HepG2 (cell line): ENCODE measurements at regions not wholly inside any gene's neighbourhood (a gene's known extent, or its start where the extent isn't known, plus 50 kb on each side); places are given as distances from the start of the nearest gene placed in this dataset.

Experiments
- NFKBIZ ChIP-seq: IDR thresholded peaks from 2 replicates; pipeline ENCODE4 v1.6.1; 2018; ENCODE audit warnings: missing genetic modification reagents, missing compliant biosample characterization
- PRMT3 ChIP-seq: sonication (generic); formaldehyde crosslinking; IDR thresholded peaks from 2 replicates; pipeline ENCODE4 v1.8.1; 2022; ENCODE audit warnings: low read depth, mild to moderate bottlenecking, moderate library complexity, missing genetic modification reagents, borderline replicate concordance
- TBP ChIP-seq: sonication (generic); formaldehyde crosslinking; IDR thresholded peaks from 2 replicates; pipeline ENCODE4 v1.5.0; 2020; ENCODE audit warnings: missing genetic modification reagents
- ZFYVE20 ChIP-seq: sonication (generic); formaldehyde crosslinking; IDR thresholded peaks from 2 replicates; pipeline ENCODE4 v1.8.0; 2023; ENCODE audit warnings: low read depth, mild to moderate bottlenecking, moderate library complexity, missing genetic modification reagents, borderline replicate concordance
- ZNF224 ChIP-seq: sonication (generic); formaldehyde crosslinking; IDR thresholded peaks from 2 replicates; pipeline ENCODE4 v1.5.0; 2020; ENCODE audit warnings: mild to moderate bottlenecking, missing genetic modification reagents
- ZNF263 ChIP-seq: sonication (generic); formaldehyde crosslinking; IDR thresholded peaks from 2 replicates; pipeline ENCODE4 v1.4.0; 2020; ENCODE audit warnings: missing genetic modification reagents
- ZNF318 ChIP-seq: sonication (generic); formaldehyde crosslinking; IDR thresholded peaks from 2 replicates; pipeline ENCODE4 v1.4.0; 2020; ENCODE audit warnings: mild to moderate bottlenecking, missing genetic modification reagents
- ZNF891 ChIP-seq: sonication (generic); formaldehyde crosslinking; IDR thresholded peaks from 2 replicates; pipeline ENCODE4 v1.5.0; 2020; ENCODE audit warnings: mild to moderate bottlenecking, missing genetic modification reagents
- TF ChIP-seq, protein P1 (sequence below): sonication (generic); formaldehyde crosslinking; IDR thresholded peaks from 2 replicates; pipeline ENCODE4 v1.5.0; 2020; ENCODE audit warnings: missing genetic modification reagents
- TF ChIP-seq, protein P2 (sequence below): sonication (generic); formaldehyde crosslinking; IDR thresholded peaks from 2 replicates; pipeline ENCODE4 v1.4.0; 2020; ENCODE audit warnings: missing genetic modification reagents, borderline replicate concordance

DNA sequence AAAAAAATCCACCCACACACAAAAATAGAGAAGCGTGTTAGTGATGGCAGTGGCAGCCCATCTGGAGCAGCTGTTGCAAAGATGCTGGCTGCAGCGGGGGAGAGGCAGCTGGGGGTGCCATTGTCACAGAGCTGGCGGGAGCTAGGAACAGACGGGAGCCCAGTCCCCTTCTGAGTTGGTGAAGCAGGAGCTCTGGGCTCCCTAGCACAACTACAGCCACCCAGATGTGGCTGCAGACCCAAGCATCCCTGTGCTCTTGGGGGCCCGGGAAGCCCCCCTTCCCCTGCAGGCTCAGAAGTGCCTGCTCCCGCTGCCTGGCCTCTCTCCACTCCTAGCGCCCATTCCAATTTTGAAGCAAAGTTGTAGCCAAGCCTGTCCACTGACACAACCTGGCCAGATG lies 366.6 kb upstream of the MC4R start (continued):
- TF ChIP-seq ZNF318 (no peak), NFKBIZ (CRISPR knock-in tag) (no peak), ZFYVE20 (CRISPR knock-in tag) (no peak), PRMT3 (CRISPR knock-in tag) (no peak), ZNF263 (CRISPR knock-in tag) (no peak), ZNF224 (CRISPR knock-in tag) (no peak), TBP (no peak), ZNF891 (CRISPR knock-in tag) (no peak)
- TF ChIP-seq, protein P1, sequence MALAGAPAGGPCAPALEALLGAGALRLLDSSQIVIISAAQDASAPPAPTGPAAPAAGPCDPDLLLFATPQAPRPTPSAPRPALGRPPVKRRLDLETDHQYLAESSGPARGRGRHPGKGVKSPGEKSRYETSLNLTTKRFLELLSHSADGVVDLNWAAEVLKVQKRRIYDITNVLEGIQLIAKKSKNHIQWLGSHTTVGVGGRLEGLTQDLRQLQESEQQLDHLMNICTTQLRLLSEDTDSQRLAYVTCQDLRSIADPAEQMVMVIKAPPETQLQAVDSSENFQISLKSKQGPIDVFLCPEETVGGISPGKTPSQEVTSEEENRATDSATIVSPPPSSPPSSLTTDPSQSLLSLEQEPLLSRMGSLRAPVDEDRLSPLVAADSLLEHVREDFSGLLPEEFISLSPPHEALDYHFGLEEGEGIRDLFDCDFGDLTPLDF (CRISPR knock-in tag): no peak
- TF ChIP-seq, protein P2, sequence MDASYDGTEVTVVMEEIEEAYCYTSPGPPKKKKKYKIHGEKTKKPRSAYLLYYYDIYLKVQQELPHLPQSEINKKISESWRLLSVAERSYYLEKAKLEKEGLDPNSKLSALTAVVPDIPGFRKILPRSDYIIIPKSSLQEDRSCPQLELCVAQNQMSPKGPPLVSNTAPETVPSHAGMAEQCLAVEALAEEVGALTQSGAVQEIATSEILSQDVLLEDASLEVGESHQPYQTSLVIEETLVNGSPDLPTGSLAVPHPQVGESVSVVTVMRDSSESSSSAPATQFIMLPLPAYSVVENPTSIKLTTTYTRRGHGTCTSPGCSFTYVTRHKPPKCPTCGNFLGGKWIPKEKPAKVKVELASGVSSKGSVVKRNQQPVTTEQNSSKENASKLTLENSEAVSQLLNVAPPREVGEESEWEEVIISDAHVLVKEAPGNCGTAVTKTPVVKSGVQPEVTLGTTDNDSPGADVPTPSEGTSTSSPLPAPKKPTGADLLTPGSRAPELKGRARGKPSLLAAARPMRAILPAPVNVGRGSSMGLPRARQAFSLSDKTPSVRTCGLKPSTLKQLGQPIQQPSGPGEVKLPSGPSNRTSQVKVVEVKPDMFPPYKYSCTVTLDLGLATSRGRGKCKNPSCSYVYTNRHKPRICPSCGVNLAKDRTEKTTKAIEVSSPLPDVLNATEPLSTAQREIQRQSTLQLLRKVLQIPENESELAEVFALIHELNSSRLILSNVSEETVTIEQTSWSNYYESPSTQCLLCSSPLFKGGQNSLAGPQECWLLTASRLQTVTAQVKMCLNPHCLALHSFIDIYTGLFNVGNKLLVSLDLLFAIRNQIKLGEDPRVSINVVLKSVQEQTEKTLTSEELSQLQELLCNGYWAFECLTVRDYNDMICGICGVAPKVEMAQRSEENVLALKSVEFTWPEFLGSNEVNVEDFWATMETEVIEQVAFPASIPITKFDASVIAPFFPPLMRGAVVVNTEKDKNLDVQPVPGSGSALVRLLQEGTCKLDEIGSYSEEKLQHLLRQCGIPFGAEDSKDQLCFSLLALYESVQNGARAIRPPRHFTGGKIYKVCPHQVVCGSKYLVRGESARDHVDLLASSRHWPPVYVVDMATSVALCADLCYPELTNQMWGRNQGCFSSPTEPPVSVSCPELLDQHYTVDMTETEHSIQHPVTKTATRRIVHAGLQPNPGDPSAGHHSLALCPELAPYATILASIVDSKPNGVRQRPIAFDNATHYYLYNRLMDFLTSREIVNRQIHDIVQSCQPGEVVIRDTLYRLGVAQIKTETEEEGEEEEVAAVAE (CRISPR knock-in tag): no peak
- TF ChIP-seq, all 625 proteins: peak for 0
